H1 (cell line): ENCODE measurements at regions not wholly inside any gene's neighbourhood (a gene's known extent, or its start where the extent isn't known, plus 50 kb on each side); places are given as distances from the start of the nearest gene placed in this dataset.

Source experiments
- CTCF ChIA-PET: fragments of 300-600 bp; sonication (Branson Sonifier 250); formaldehyde crosslinking; loops from one replicate; lab custom pipeline; 2021; ENCODE audit not compliant: partially characterized antibody; lab: Charles Lee
- POLR2A ChIA-PET: fragments of 300-600 bp; sonication (Branson Sonifier 250); formaldehyde crosslinking; loops from one replicate; lab custom pipeline; 2021; ENCODE audit warnings: inconsistent platforms; ENCODE audit not compliant: partially characterized antibody; lab: Charles Lee
- DNase-seq, 2 experiments: peaks; one replicate each; pipeline versions ENCODE4 v3.0.0 to v3.0.0-alpha.2; 2010 to 2022; ENCODE audit warnings: low spot score in 2 of 2, low read depth in 1 of 2, mixed read lengths in 1 of 2
- FAIRE-seq: peaks from 2 replicates; lab custom pipeline; 2011; peaks lifted over from hg19 to GRCh38; lab: Jason Lieb, UNC
- H2AFZ ChIP-seq: 2 replicates; pipeline ENCODE4 v1.8.1; 2012; ENCODE audit warnings: low read length, inconsistent platforms
- H2AK5ac ChIP-seq: 2 replicates; pipeline ENCODE4 v1.6.1; 2013; ENCODE audit warnings: low read depth, low read length
- H2BK120ac ChIP-seq: replicated peaks from 2 replicates; pipeline ENCODE3; 2013; ENCODE audit warnings: low read depth, low read length, inconsistent platforms
- H2BK12ac ChIP-seq: 2 replicates; pipeline ENCODE4 v1.6.1; 2013; ENCODE audit warnings: low read depth, low read length
- H2BK15ac ChIP-seq: 2 replicates; pipeline ENCODE4 v1.6.1; 2013; ENCODE audit warnings: low read length
- H2BK20ac ChIP-seq: 2 replicates; pipeline ENCODE4 v1.6.1; 2013; ENCODE audit warnings: low read length
- H2BK5ac ChIP-seq: 2 replicates; pipeline ENCODE4 v1.6.1; 2013; ENCODE audit warnings: low read depth, low read length
- H3K14ac ChIP-seq: 2 replicates; pipeline ENCODE4 v1.6.1; 2013; ENCODE audit warnings: inconsistent platforms; ENCODE audit not compliant: insufficient read length
- H3K18ac ChIP-seq: 2 replicates; pipeline ENCODE4 v1.6.1; 2013; ENCODE audit warnings: low read length; ENCODE audit errors: extremely low read depth
- H3K23ac ChIP-seq: 2 replicates; pipeline ENCODE4 v1.6.1; 2013; ENCODE audit warnings: inconsistent platforms; ENCODE audit not compliant: insufficient read length
- H3K23me2 ChIP-seq: 2 replicates; pipeline ENCODE4 v1.6.1; 2013; ENCODE audit warnings: low read depth, low read length
- H3K27ac ChIP-seq: 2 replicates; pipeline ENCODE4 v1.6.1; 2011; ENCODE audit warnings: low read depth, low read length, inconsistent platforms
- H3K27me3 ChIP-seq, 4 experiments: replicated peaks in 1 of 4; 1 replicate in 1 of 4; 2 replicates in 3 of 4; pipeline versions ENCODE4 v1.6.1 to v1.8.1; 2011 to 2013; ENCODE audit warnings: low read length in 3 of 4, mild to moderate bottlenecking in 3 of 4, inconsistent platforms in 2 of 4, mixed read lengths in 2 of 4, moderate library complexity in 1 of 4; ENCODE audit not compliant: control insufficient read depth in 3 of 4, insufficient read depth in 3 of 4; ENCODE audit errors: extremely low read depth in 1 of 4
- H3K36me3 ChIP-seq, 4 experiments: 2 replicates each; pipeline versions ENCODE4 v1.6.1 to v1.8.1; 2011 to 2013; ENCODE audit warnings: mild to moderate bottlenecking in 4 of 4, low read length in 3 of 4, moderate library complexity in 2 of 4, control low read depth in 1 of 4, inconsistent platforms in 1 of 4; ENCODE audit not compliant: insufficient read depth in 4 of 4, control insufficient read depth in 2 of 4
- H3K4ac ChIP-seq: replicated peaks from 2 replicates; pipeline ENCODE3; 2013; ENCODE audit warnings: low read length, low read depth, mixed read lengths, inconsistent platforms; ENCODE audit not compliant: insufficient read length
- H3K4me1 ChIP-seq, 4 experiments: replicated peaks in 1 of 4; 1 replicate in 1 of 4; 2 replicates in 3 of 4; pipeline versions ENCODE4 v1.6.1 to v1.8.1; 2011 to 2013; ENCODE audit warnings: low read length in 3 of 4, inconsistent platforms in 2 of 4, mixed read lengths in 1 of 4; ENCODE audit not compliant: insufficient read depth in 4 of 4, control insufficient read depth in 3 of 4
- H3K4me2 ChIP-seq, 2 experiments: 2 replicates each; pipeline versions ENCODE4 v1.6.1 to v1.8.1; 2011 to 2013; ENCODE audit warnings: low read depth in 2 of 2, low read length in 2 of 2, control low read depth in 1 of 2, inconsistent platforms in 1 of 2, mild to moderate bottlenecking in 1 of 2; ENCODE audit not compliant: insufficient read depth in 1 of 2
- H3K4me3 ChIP-seq, 4 experiments: fragments of 200-600, 300-600 bp in 1 of 4; sonication (generic), shearing (Covaris generic), sonication (Bioruptor Twin) in 1 of 4; 2 replicates each; pipeline versions ENCODE4 v1.5.1 to v1.8.1; 2011 to 2016; ENCODE audit warnings: low read length in 4 of 4, low read depth in 3 of 4, control low read depth in 2 of 4, inconsistent platforms in 2 of 4, mild to moderate bottlenecking in 2 of 4, mixed read lengths in 1 of 4, moderate library complexity in 1 of 4; ENCODE audit not compliant: insufficient read depth in 2 of 4; ENCODE audit errors: extremely low read depth in 1 of 4
- H3K56ac ChIP-seq: replicated peaks from 2 replicates; pipeline ENCODE3; 2013; ENCODE audit warnings: low read depth, mild to moderate bottlenecking, mixed read lengths, low read length, inconsistent platforms; ENCODE audit not compliant: insufficient read length
- H3K79me1 ChIP-seq: 2 replicates; pipeline ENCODE4 v1.6.1; 2013; ENCODE audit warnings: low read depth, low read length, control low read depth
- H3K79me2 ChIP-seq, 2 experiments: 2 replicates each; pipeline versions ENCODE4 v1.6.1 to v1.8.1; 2012 to 2013; ENCODE audit warnings: low read length in 2 of 2, mild to moderate bottlenecking in 2 of 2, inconsistent platforms in 1 of 2; ENCODE audit not compliant: insufficient read depth in 2 of 2, control insufficient read depth in 1 of 2
- H3K9ac ChIP-seq, 4 experiments: replicated peaks in 1 of 4; 1 replicate in 1 of 4; 2 replicates in 3 of 4; pipeline versions ENCODE4 v1.6.1 to v1.8.1; 2011 to 2013; ENCODE audit warnings: low read depth in 3 of 4, low read length in 3 of 4, control low read depth in 2 of 4, mild to moderate bottlenecking in 2 of 4, moderate library complexity in 2 of 4, inconsistent platforms in 1 of 4; ENCODE audit errors: extremely low read depth in 1 of 4
- H3K9me3 ChIP-seq, 2 experiments: 2 replicates each; pipeline versions ENCODE4 v1.6.1 to v1.8.1; 2012 to 2013; ENCODE audit warnings: mild to moderate bottlenecking in 2 of 2, moderate library complexity in 2 of 2, control low read depth in 1 of 2, inconsistent platforms in 1 of 2, low read depth in 1 of 2, low read length in 1 of 2, mixed read lengths in 1 of 2; ENCODE audit not compliant: insufficient read depth in 2 of 2
- H4K20me1 ChIP-seq, 2 experiments: replicated peaks in 1 of 2; 2 replicates each; pipeline versions ENCODE3 to v1.8.1; 2011 to 2013; ENCODE audit warnings: inconsistent platforms in 2 of 2, low read length in 2 of 2, mild to moderate bottlenecking in 1 of 2; ENCODE audit not compliant: insufficient read depth in 2 of 2, control insufficient read depth in 1 of 2
- H4K5ac ChIP-seq: 2 replicates; pipeline ENCODE4 v1.6.1; 2013; ENCODE audit warnings: low read length, low read depth, mixed read lengths, inconsistent platforms; ENCODE audit not compliant: insufficient read length
- H4K8ac ChIP-seq: 2 replicates; pipeline ENCODE4 v1.8.0; 2013; ENCODE audit warnings: mild to moderate bottlenecking, moderate library complexity, low read length, inconsistent platforms; ENCODE audit not compliant: insufficient read depth; ENCODE audit errors: extremely low read depth
- H4K91ac ChIP-seq: replicated peaks from 2 replicates; pipeline ENCODE3; 2013; ENCODE audit warnings: low read length, mixed read lengths, inconsistent platforms; ENCODE audit not compliant: insufficient read length
- CTBP2 ChIP-seq: IDR thresholded peaks from 2 replicates; pipeline ENCODE4 v1.7.0; 2011; ENCODE audit warnings: borderline replicate concordance, mild to moderate bottlenecking, moderate library complexity, mixed read lengths, low read length; ENCODE audit not compliant: insufficient read depth, insufficient read length
- GABPA ChIP-seq: IDR thresholded peaks from 2 replicates; pipeline ENCODE4 v1.6.1; 2011; ENCODE audit warnings: mild to moderate bottlenecking, low read length, moderate library complexity, borderline replicate concordance; ENCODE audit not compliant: insufficient read depth
- HDAC6 ChIP-seq: IDR thresholded peaks from one replicate; pipeline ENCODE4 v1.7.1; 2012; ENCODE audit warnings: low read depth, mild to moderate bottlenecking, inconsistent platforms, low read length, moderate library complexity
- KDM4A ChIP-seq: IDR thresholded peaks from one replicate; pipeline ENCODE4 v1.7.1; 2012; ENCODE audit warnings: low read depth, mild to moderate bottlenecking, moderate library complexity, low read length, inconsistent platforms; ENCODE audit not compliant: severe bottlenecking
- KDM5A ChIP-seq: fragments of 200-600 bp; IDR thresholded peaks from 2 replicates; pipeline ENCODE4 v1.7.1; 2012; ENCODE audit warnings: mild to moderate bottlenecking, low read length, inconsistent platforms, mixed read lengths
- POU5F1 ChIP-seq: IDR thresholded peaks from 2 replicates; pipeline ENCODE4 v1.6.1; 2011; ENCODE audit warnings: low read depth, mild to moderate bottlenecking, low read length, moderate library complexity
- SP4 ChIP-seq: IDR thresholded peaks from 2 replicates; pipeline ENCODE4 v1.6.1; 2012; ENCODE audit warnings: low read length, inconsistent platforms
- TAF1 ChIP-seq: IDR thresholded peaks from 2 replicates; pipeline ENCODE4 v1.6.1; 2011; ENCODE audit warnings: mild to moderate bottlenecking, low read depth, low read length
- TBP ChIP-seq: IDR thresholded peaks from 2 replicates; pipeline ENCODE4 v1.6.1; 2011; ENCODE audit warnings: low read depth, low read length, improper control_type of control experiment
- TCF12 ChIP-seq: IDR thresholded peaks from 2 replicates; pipeline ENCODE4 v1.6.1; 2011; ENCODE audit warnings: low read depth, mild to moderate bottlenecking, low read length
- YY1 ChIP-seq: IDR thresholded peaks from 2 replicates; pipeline ENCODE4 v1.6.1; 2011; ENCODE audit warnings: low read depth, mild to moderate bottlenecking, low read length
- WGBS, 2 experiments: shearing (Covaris generic) in 1 of 2; methylation state at CpG; one replicate each; pipeline versions ENCODE4 v1.1.6 to v1.1.7; 2013 to 2015; ENCODE audit warnings: low lambda C conversion rate in 2 of 2, mixed read lengths in 2 of 2, inconsistent platforms in 1 of 2, low coverage in 1 of 2, missing lambda C conversion rate in 1 of 2; ENCODE audit not compliant: insufficient replicate concordance in 2 of 2, insufficient coverage in 1 of 2, insufficient read length in 1 of 2; ENCODE audit errors: extremely low coverage in 1 of 2, missing lambda C conversion rate in 1 of 2; 5-methylcytosine and 5-hydroxymethylcytosine counted together
- TF ChIP-seq, protein P1 (sequence below): IDR thresholded peaks from 2 replicates; pipeline ENCODE4 v1.6.1; 2012; ENCODE audit warnings: low read length, inconsistent platforms

DNA sequence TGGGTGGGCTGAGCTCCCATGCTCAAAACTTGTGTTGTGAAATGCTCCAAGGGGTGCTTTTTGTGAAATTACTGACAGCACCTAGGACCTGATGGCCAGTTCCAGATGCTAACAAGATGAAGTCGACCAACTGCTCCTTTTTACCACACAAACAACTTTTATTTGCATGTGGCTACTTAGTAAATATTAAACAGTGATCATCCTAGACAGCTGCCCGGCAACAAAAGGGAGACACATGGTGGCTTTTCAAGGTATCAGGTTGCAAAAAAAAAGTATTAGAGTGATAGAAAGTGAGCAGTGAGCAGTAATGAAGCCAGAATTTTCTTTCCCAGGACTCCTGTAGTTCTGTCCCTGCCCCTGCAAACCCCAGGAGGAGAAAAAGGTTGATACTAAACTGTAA lies 118.5 kb downstream of the RPIA start:
- H2BK20ac ChIP-seq: no peak overlapping the region
- H3K18ac ChIP-seq: no peak overlapping the region
- no peak overlapping the region for H3K9ac ChIP-seq
- H3K56ac ChIP-seq: no peak overlapping the region
- WGBS, 2 experiments: 76% methylated on average over 2 of the region's 2 CpGs; no CpG with 5 or more reads in 1 of the 2 experiments
- no peak for FAIRE-seq
- ChIA-PET POLR2A (no interaction called here), CTCF (interaction anchor here (0.6 kb wide), 1 partner anchor 14 kb away, joined by 3 read pairs; no protein-coding TSS in a partner anchor)
- no peak overlapping the region for H3K4ac ChIP-seq
- H3K14ac ChIP-seq: no peak overlapping the region
- peaks cover 0 to 3% of the 10 kb centered on the region in 2 experiments; a peak in 2 of 4 replicates for H3K9me3 ChIP-seq
- H3K27me3 ChIP-seq: no peaks in the 10 kb centered on the region
- H3K23ac ChIP-seq: no peak overlapping the region
- no peak for DNase-seq
- H4K91ac ChIP-seq: no peak overlapping the region
- TF ChIP-seq KDM4A: no peak
- no peak for TF ChIP-seq YY1
- no peak for TF ChIP-seq TBP
- TF ChIP-seq SP4: no peak
- TF ChIP-seq, protein P1, sequence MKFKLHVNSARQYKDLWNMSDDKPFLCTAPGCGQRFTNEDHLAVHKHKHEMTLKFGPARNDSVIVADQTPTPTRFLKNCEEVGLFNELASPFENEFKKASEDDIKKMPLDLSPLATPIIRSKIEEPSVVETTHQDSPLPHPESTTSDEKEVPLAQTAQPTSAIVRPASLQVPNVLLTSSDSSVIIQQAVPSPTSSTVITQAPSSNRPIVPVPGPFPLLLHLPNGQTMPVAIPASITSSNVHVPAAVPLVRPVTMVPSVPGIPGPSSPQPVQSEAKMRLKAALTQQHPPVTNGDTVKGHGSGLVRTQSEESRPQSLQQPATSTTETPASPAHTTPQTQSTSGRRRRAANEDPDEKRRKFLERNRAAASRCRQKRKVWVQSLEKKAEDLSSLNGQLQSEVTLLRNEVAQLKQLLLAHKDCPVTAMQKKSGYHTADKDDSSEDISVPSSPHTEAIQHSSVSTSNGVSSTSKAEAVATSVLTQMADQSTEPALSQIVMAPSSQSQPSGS: no peak
- no peak for TF ChIP-seq KDM5A
- TF ChIP-seq CTBP2: no peak
- no peak for TF ChIP-seq TAF1
- no peak for TF ChIP-seq TCF12
- TF ChIP-seq POU5F1: no peak
- no peak for TF ChIP-seq HDAC6
- no peak for TF ChIP-seq GABPA
- H2AFZ ChIP-seq: no peak overlapping the region
- H2BK5ac ChIP-seq: no peak overlapping the region
- no peak overlapping the region for H4K5ac ChIP-seq
- H3K23me2 ChIP-seq: no peaks in the 10 kb centered on the region
- H3K36me3 ChIP-seq: no peaks in the 10 kb centered on the region
- H3K4me2 ChIP-seq: no peak overlapping the region
- no peak overlapping the region for H2BK15ac ChIP-seq
- no peaks in the 10 kb centered on the region for H3K79me1 ChIP-seq
- no peaks in the 10 kb centered on the region for H3K4me1 ChIP-seq
- H3K79me2 ChIP-seq: no peaks in the 10 kb centered on the region
- H2BK120ac ChIP-seq: no peak overlapping the region
- no peak overlapping the region for H3K27ac ChIP-seq
- no peak overlapping the region for H3K4me3 ChIP-seq
- H4K20me1 ChIP-seq: no peaks in the 10 kb centered on the region
- H2BK12ac ChIP-seq: no peak overlapping the region
- no peak overlapping the region for H2AK5ac ChIP-seq
- H4K8ac ChIP-seq: no peak overlapping the region
